Breast epithelium (tissue), 4 donors: ENCODE measurements at regions not wholly inside any gene's neighbourhood (a gene's known extent, or its start where the extent isn't known, plus 50 kb on each side); places are given as distances from the start of the nearest gene placed in this dataset.

ENCODE experiments used
- DNase-seq, 2 donors: peaks; one replicate each; pipeline ENCODE4 v3.0.0-alpha.2; 2019; ENCODE audit warnings: low spot score in 2 of 2
- H3K27ac ChIP-seq, 2 donors: fragments of 200-600 bp; sonication (generic) in 1 of 2; one replicate each; pipeline ENCODE4 v1.5.1; 2016 to 2019; ENCODE audit warnings: mild to moderate bottlenecking in 1 of 2
- H3K27me3 ChIP-seq, 2 donors: fragments of 200-600 bp; sonication (generic) in 1 of 2; one replicate each; pipeline versions ENCODE4 v1.5.1 to v1.6.0; 2017 to 2019; ENCODE audit warnings: control low read depth in 1 of 2, mild to moderate bottlenecking in 1 of 2
- H3K36me3 ChIP-seq: fragments of 200-600 bp; one replicate; pipeline ENCODE4 v1.5.1; 2019
- H3K4me1 ChIP-seq, 2 donors: fragments of 200-600 bp; sonication (generic); one replicate each; pipeline ENCODE4 v1.5.1; 2016 to 2019; ENCODE audit warnings: control low read depth in 1 of 2
- H3K4me3 ChIP-seq, 3 donors: fragments of 200-600 bp; sonication (generic); 1 replicate in 2 of 3; 2 replicates in 1 of 3; pipeline ENCODE4 v1.5.1; 2016 to 2019; ENCODE audit warnings: mild to moderate bottlenecking in 3 of 3, moderate library complexity in 2 of 3
- H3K9me3 ChIP-seq, 2 donors: fragments of 200-600 bp; sonication (generic) in 1 of 2; one replicate each; pipeline ENCODE4 v1.5.1; 2016 to 2019; ENCODE audit warnings: control low read depth in 1 of 2
- CTCF ChIP-seq, 3 donors: fragments of 450-650 bp; IDR thresholded peaks; one replicate each; pipeline ENCODE4 v1.5.1; 2016 to 2017; ENCODE audit warnings: antibody characterized with exemption in 3 of 3, mild to moderate bottlenecking in 3 of 3, moderate library complexity in 3 of 3
- POLR2A ChIP-seq: fragments of 450-650 bp; IDR thresholded peaks from one replicate; pipeline ENCODE4 v1.6.1; 2016; ENCODE audit warnings: antibody characterized with exemption, mild to moderate bottlenecking, moderate library complexity
- POLR2AphosphoS5 ChIP-seq, 3 donors: sonication (generic); formaldehyde crosslinking; IDR thresholded peaks; one replicate each; pipeline ENCODE4 v1.6.1; 2017; ENCODE audit warnings: antibody characterized with exemption in 3 of 3
- intact Hi-C: fragments of 100-400 bp; cut with DNase I; formaldehyde crosslinking; loops from one replicate; pipeline ENCODE4 v1.15.1; 2023; ENCODE audit warnings: low total_unique reads

- no peak for DNase-seq
- Histone ChIP-seq H3K4me1 (no peaks in the 10 kb centered on the region), H3K4me3 (no peak overlapping the region), H3K36me3 (no peaks in the 10 kb centered on the region), H3K27me3 (no peaks in the 10 kb centered on the region), H3K9me3 (no peaks in the 10 kb centered on the region), H3K27ac (no peak overlapping the region)
- intact Hi-C loops: no loop called here
- TF ChIP-seq CTCF (IDR thresholded peaks at IDR 0.05) (no peak), POLR2A (no peak), POLR2AphosphoS5 (IDR thresholded peaks at IDR 0.05) (no peak)
These were observed 139.9 kb upstream of the DGKB start for GRCh38 chr7:15042285-15043065.

- intact Hi-C loops: no loop called here
- no peaks in the 10 kb centered on the region for H3K9me3 ChIP-seq
- H3K36me3 ChIP-seq: no peaks in the 10 kb centered on the region
- no peak overlapping the region for H3K27ac ChIP-seq
- H3K27me3 ChIP-seq: no peaks in the 10 kb centered on the region
- no peak for DNase-seq
- no peak for TF ChIP-seq CTCF (IDR thresholded peaks at IDR 0.05)
- no peak for TF ChIP-seq POLR2A
- no peak for TF ChIP-seq POLR2AphosphoS5 (IDR thresholded peaks at IDR 0.05)
- no peak overlapping the region for H3K4me3 ChIP-seq
- H3K4me1 ChIP-seq: no peaks in the 10 kb centered on the region
These were observed 138.7 kb upstream of the DGKB start for GRCh38 chr7:15041226-15041625.

- no peaks in the 10 kb centered on the region for H3K9me3 ChIP-seq
- H3K4me3 ChIP-seq: no peak overlapping the region
- intact Hi-C loops: no loop called here
- DNase-seq: no peak
- no peaks in the 10 kb centered on the region for H3K36me3 ChIP-seq
- no peak overlapping the region for H3K27ac ChIP-seq
- TF ChIP-seq POLR2AphosphoS5 (IDR thresholded peaks at IDR 0.05) (no peak), POLR2A (no peak), CTCF (IDR thresholded peaks at IDR 0.05) (no peak)
- no peaks in the 10 kb centered on the region for H3K4me1 ChIP-seq
- H3K27me3 ChIP-seq: no peaks in the 10 kb centered on the region
These were observed 133.3 kb upstream of the DGKB start for GRCh38 chr7:15035814-15036213.

- intact Hi-C loops: no loop called here
- Histone ChIP-seq H3K4me1 (no peaks in the 10 kb centered on the region), H3K9me3 (no peaks in the 10 kb centered on the region), H3K4me3 (no peak overlapping the region), H3K27me3 (no peaks in the 10 kb centered on the region), H3K27ac (no peak overlapping the region), H3K36me3 (no peaks in the 10 kb centered on the region)
- no peak for DNase-seq
- no peak for TF ChIP-seq POLR2AphosphoS5 (IDR thresholded peaks at IDR 0.05)
- no peak for TF ChIP-seq CTCF (IDR thresholded peaks at IDR 0.05)
- TF ChIP-seq POLR2A: no peak
These were observed 130.5 kb upstream of the DGKB start for GRCh38 chr7:15033039-15033438.

- no peak overlapping the region for H3K4me3 ChIP-seq
- H3K4me1 ChIP-seq: no peaks in the 10 kb centered on the region
- intact Hi-C loops: no loop called here
- no peak for TF ChIP-seq CTCF (IDR thresholded peaks at IDR 0.05)
- no peaks in the 10 kb centered on the region for H3K27me3 ChIP-seq
- H3K36me3 ChIP-seq: no peaks in the 10 kb centered on the region
- H3K9me3 ChIP-seq: no peaks in the 10 kb centered on the region
- H3K27ac ChIP-seq: no peak overlapping the region
- no peak for DNase-seq
These were observed 116.4 kb upstream of the DGKB start for GRCh38 chr7:15018981-15019380.
